ENCODE measurements at regions not wholly inside any gene's neighbourhood (a gene's known extent, or its start where the extent isn't known, plus 50 kb on each side); places are given as distances from the start of the nearest gene placed in this dataset.

GRCh38 chr20:60064554-60065196, 106.5 kb downstream of the CDH26 start:
- ATAC-seq (no peak), DNase-seq (ENCODE audit: low spot score) (no peak)

GRCh38 chr20:60065741-60066437, 107.7 kb downstream of the CDH26 start:
- ATAC-seq (no peak), DNase-seq (ENCODE audit: low spot score) (peak; percentile 19)

- ATAC-seq (no peak), DNase-seq (ENCODE audit: low spot score) (peak; percentile 21)
Measured at GRCh38 chr20:60066438-60066823, 108.2 kb downstream of the CDH26 start.

GRCh38 chr20:60068509-60068908, 110.3 kb downstream of the CDH26 start:
- ATAC-seq (no peak), DNase-seq (ENCODE audit: low spot score) (no peak)

- ATAC-seq (no peak), DNase-seq (ENCODE audit: low spot score) (no peak)
Measured at GRCh38 chr20:60069656-60070055, 111.4 kb downstream of the CDH26 start.

GRCh38 chr20:60070791-60071190, 112.6 kb downstream of the CDH26 start:
- no peak for DNase-seq (ENCODE audit: low spot score)
- ATAC-seq: no peak

GRCh38 chr20:60071965-60072364, 113.7 kb downstream of the CDH26 start:
- DNase-seq (ENCODE audit: low spot score): no peak
- no peak for ATAC-seq

GRCh38 chr20:60073086-60073485, 114.9 kb downstream of the CDH26 start:
- no peak for ATAC-seq
- DNase-seq (ENCODE audit: low spot score): no peak

GRCh38 chr20:60073504-60073903, 115.3 kb downstream of the CDH26 start:
- ATAC-seq (no peak), DNase-seq (ENCODE audit: low spot score) (no peak)

GRCh38 chr20:60074276-60074675, 116.1 kb downstream of the CDH26 start:
- DNase-seq (ENCODE audit: low spot score) (peak; percentile 26), ATAC-seq (no peak)

- ATAC-seq: no peak
- peak; percentile 42 for DNase-seq (ENCODE audit: low spot score)
Measured at GRCh38 chr20:60078351-60079250, 120.4 kb downstream of the CDH26 start.

- no peak for ATAC-seq
- DNase-seq (ENCODE audit: low spot score): no peak
Measured at GRCh38 chr20:60080401-60080800, 122.2 kb downstream of the CDH26 start.

GRCh38 chr20:60085551-60086132, 127.4 kb downstream of the CDH26 start:
- no peak for ATAC-seq
- DNase-seq (ENCODE audit: low spot score): no peak

GRCh38 chr20:60086821-60087562, 128.8 kb downstream of the CDH26 start:
- no peak for ATAC-seq
- DNase-seq (ENCODE audit: low spot score): no peak

GRCh38 chr20:60087563-60088105, 129.4 kb downstream of the CDH26 start:
- no peak for ATAC-seq
- no peak for DNase-seq (ENCODE audit: low spot score)

GRCh38 chr20:60088236-60088635, 130.0 kb downstream of the CDH26 start:
- ATAC-seq: no peak
- no peak for DNase-seq (ENCODE audit: low spot score)

GRCh38 chr20:60090631-60091030, 132.4 kb downstream of the CDH26 start:
- ATAC-seq: no peak

GRCh38 chr20:60091305-60091704, 133.1 kb downstream of the CDH26 start:
- DNase-seq (ENCODE audit: low spot score): no peak
- ATAC-seq: no peak

More at GRCh38 chr20:60090631-60091030, 132.4 kb downstream of the CDH26 start:
- DNase-seq (ENCODE audit: low spot score): no peak

- DNase-seq (ENCODE audit: low spot score): no peak
- ATAC-seq: no peak
Measured at GRCh38 chr20:60091861-60092260, 133.6 kb downstream of the CDH26 start.

GRCh38 chr20:60092729-60093128, 134.5 kb downstream of the CDH26 start:
- DNase-seq (ENCODE audit: low spot score): no peak
- no peak for ATAC-seq

All from left lobe of liver (tissue), 2 donors.